Nephron progenitor cell (in vitro differentiated cells): ENCODE measurements at regions not wholly inside any gene's neighbourhood (a gene's known extent, or its start where the extent isn't known, plus 50 kb on each side); places are given as distances from the start of the nearest gene placed in this dataset.
"Not testable (repeated sequence)": the region's sequence is repeated elsewhere in the genome, so short reads cannot be mapped to it uniquely, and the experiment has no call there.

ENCODE experiments used
- DNase-seq: peaks from one replicate; pipeline ENCODE4 v3.0.0; 2021
- H3K27ac Mint-ChIP-seq: 2 replicates; pipeline ENCODE4 v1.8.0; 2021; ENCODE audit warnings: mild to moderate bottlenecking, moderate library complexity, mixed read lengths
- H3K27me3 Mint-ChIP-seq: 2 replicates; pipeline ENCODE4 v1.8.0; 2021; ENCODE audit warnings: mild to moderate bottlenecking, low read depth, mixed read lengths; ENCODE audit not compliant: poor library complexity
- H3K36me3 Mint-ChIP-seq: 2 replicates; pipeline ENCODE4 v1.8.0; 2021; ENCODE audit warnings: low read depth, mixed read lengths
- H3K4me1 Mint-ChIP-seq: 2 replicates; pipeline ENCODE4 v1.8.0; 2021; ENCODE audit warnings: mixed read lengths
- H3K4me3 Mint-ChIP-seq: 2 replicates; pipeline ENCODE4 v1.8.0; 2021; ENCODE audit warnings: mild to moderate bottlenecking, moderate library complexity, mixed read lengths
- H3K9me3 Mint-ChIP-seq: 2 replicates; pipeline ENCODE4 v1.8.0; 2021; ENCODE audit warnings: mild to moderate bottlenecking, moderate library complexity, mixed read lengths
- CTCF ChIP-seq: fragments of 200-600 bp; sonication (generic); IDR thresholded peaks from 2 replicates; pipeline ENCODE4 v1.5.0; 2021; ENCODE audit warnings: antibody characterized with exemption

DNA sequence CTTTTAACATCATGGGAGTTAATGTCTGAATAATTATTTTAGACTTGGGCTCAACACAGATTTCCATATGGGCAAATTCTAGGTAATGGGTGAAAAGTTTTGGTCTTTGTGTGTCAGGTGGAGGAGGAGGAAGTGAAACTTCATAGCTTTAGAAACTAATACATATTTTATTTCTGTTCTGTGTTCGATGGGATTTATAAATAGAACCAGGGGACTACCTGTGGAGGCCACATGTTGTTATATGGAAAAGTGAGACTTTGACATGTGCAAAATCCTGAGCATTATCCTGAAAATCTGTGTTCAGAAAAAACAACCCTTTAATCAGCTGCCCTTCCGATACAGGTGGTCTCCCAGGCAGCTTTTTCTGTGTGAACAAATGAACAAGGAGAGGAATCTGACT lies 209.5 kb downstream of the SOX2 start:
- peaks cover 14% of the 10 kb centered on the region for H3K9me3 Mint-ChIP-seq
- H3K27me3 Mint-ChIP-seq, result peaks cover 10% of the 10 kb centered on the region
- no peak overlapping the region for H3K4me3 Mint-ChIP-seq
- no peak for DNase-seq
- H3K36me3 Mint-ChIP-seq, result no peaks in the 10 kb centered on the region
- H3K4me1 Mint-ChIP-seq, result no peaks in the 10 kb centered on the region
- no peak for TF ChIP-seq CTCF
- no peak overlapping the region for H3K27ac Mint-ChIP-seq

DNA sequence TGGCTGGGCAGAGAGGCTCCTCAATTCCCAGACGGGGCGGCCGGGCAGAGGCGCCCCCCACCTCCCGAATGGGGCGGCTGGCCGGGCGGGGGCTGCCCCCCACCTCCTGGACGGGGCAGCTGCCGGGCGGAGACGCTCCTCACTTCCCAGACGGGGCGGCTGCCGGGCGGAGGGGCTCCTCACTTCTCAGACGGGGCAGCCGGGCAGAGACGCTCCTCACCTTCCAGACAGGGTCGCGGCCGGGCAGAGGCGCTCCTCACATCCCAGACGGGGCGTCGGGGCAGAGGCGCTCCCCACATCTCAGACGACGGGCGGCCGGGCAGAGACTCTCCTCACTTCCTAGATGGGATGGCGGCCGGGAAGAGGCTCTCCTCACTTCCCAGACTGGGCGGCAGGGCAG lies 214.1 kb downstream of the SOX2 start:
- H3K4me1 Mint-ChIP-seq, result not testable (repeated sequence)

DNA sequence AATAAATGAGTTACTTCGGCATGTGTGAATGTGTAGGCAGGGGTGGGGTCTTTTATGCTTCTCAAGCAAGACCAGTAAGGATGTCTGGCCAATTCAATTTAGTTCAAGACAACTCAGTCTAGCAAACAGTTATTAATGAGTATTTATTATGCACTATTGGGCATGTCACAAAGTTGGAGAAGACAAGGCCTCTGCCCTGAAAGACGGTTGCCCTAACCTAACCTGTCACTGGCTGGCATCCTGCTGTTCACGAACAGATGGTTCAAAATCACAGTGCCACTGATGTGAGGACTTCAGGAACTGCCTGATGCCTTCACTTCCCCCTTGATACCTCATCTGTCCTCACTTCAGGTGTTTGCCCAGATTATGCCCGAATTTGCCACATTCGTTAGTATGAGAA lies 217.8 kb downstream of the SOX2 start:
- no peak for DNase-seq
- Mint-ChIP-seq H3K27me3 (no peaks in the 10 kb centered on the region), H3K36me3 (peaks cover 9% of the 10 kb centered on the region), H3K9me3 (peaks cover 36% of the 10 kb centered on the region), H3K27ac (no peak overlapping the region), H3K4me3 (no peak overlapping the region), H3K4me1 (peaks cover 18% of the 10 kb centered on the region)
- TF ChIP-seq CTCF, result no peak

More for the DNA sequence above, 214.1 kb downstream of the SOX2 start:
- H3K27ac Mint-ChIP-seq, H3K36me3 Mint-ChIP-seq, H3K4me3 Mint-ChIP-seq, H3K27me3 Mint-ChIP-seq, DNase-seq: not testable (repeated sequence)
- H3K9me3 Mint-ChIP-seq, result peaks cover 38% of the 10 kb centered on the region

GRCh38 chr3:181930105-181930504 lies 218.4 kb downstream of the SOX2 start:
- no peak overlapping the region for H3K27ac Mint-ChIP-seq
- peaks cover 4% of the 10 kb centered on the region for H3K27me3 Mint-ChIP-seq
- TF ChIP-seq CTCF, result no peak

DNA sequence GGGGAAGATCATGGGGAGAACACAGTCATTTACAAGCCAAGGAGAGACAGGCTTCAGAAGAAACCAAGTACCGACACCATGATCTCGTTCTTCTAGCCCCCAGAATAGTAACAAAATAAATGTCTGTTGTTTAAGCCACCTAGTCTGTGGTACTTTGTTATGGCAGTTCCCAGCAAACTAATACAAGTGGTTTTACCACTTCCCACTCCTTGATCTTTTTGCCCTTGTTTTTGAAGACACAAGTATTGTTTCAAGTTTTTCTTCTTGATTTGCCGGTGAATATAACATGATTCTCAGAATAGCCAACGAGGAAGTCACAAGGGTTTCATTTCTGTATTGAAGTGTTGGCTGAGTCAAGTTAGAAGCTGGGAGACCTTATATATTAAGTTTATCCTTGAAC lies 220.3 kb downstream of the SOX2 start:
- no peak for DNase-seq
- peaks cover 21% of the 10 kb centered on the region for H3K4me1 Mint-ChIP-seq
- no peak overlapping the region for H3K4me3 Mint-ChIP-seq
- H3K9me3 Mint-ChIP-seq, result peaks cover 16% of the 10 kb centered on the region
- H3K27me3 Mint-ChIP-seq, result peaks cover 4% of the 10 kb centered on the region
- H3K36me3 Mint-ChIP-seq, result peaks cover 7% of the 10 kb centered on the region
- no peak for TF ChIP-seq CTCF
- no peak overlapping the region for H3K27ac Mint-ChIP-seq

More at GRCh38 chr3:181930105-181930504, 218.4 kb downstream of the SOX2 start:
- Mint-ChIP-seq H3K4me3 (no peak overlapping the region), H3K4me1 (peaks cover 18% of the 10 kb centered on the region), H3K9me3 (peaks cover 31% of the 10 kb centered on the region), H3K36me3 (peaks cover 9% of the 10 kb centered on the region)
- no peak for DNase-seq

- Mint-ChIP-seq H3K4me1 (peaks cover 24% of the 10 kb centered on the region), H3K27me3 (peaks cover 4% of the 10 kb centered on the region), H3K36me3 (peaks cover under 1% of the 10 kb centered on the region), H3K4me3 (no peak overlapping the region), H3K27ac (no peak overlapping the region), H3K9me3 (peaks cover 9% of the 10 kb centered on the region)
- DNase-seq, result no peak
- TF ChIP-seq CTCF, result no peak
Measured at GRCh38 chr3:181933052-181933618, 221.4 kb downstream of the SOX2 start.
